ENCODE measurements at regions not wholly inside any gene's neighbourhood (a gene's known extent, or its start where the extent isn't known, plus 50 kb on each side); places are given as distances from the start of the nearest gene placed in this dataset.
"Not testable (repeated sequence)": the region's sequence is repeated elsewhere in the genome, so short reads cannot be mapped to it uniquely, and the experiment has no call there.

GRCh38 chr9:93810028-93810971 is 144.9 kb downstream of the BARX1 start:
- DNase-seq = no peak

DNA sequence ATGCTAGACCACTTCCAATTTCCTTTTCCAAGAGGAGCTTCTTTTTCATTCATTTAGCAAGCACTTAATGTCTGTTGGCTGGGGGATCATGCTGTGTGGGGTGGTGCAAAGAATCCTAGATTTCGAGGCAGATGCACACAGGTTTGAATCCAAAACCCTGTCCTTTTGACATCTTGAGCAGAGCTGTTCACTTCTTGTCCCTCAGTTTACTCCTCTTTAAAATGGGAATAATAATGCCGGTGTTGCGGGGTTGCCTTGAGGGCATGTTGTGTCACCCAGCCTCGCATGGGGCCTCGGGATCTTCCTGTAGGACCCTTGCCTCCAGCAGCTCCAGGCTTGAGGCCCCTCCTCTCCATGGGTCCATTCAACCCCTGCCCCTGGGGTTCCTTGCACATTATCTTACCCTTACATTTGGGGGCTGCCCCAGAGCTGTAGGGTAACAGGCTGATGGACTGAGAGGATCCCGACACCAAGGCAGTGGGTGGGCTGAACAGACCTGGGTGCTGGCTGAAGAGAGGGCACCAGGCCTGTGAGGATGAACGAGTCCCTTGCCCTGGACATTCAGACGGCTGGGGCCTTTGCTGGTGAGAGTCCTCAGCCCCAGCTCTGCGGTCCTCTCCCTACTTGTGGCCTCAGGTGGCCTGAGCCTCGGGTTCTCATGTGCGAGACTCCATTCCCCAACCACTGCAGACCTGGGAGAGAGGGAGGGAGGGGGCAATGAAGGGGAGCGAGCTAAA is 145.8 kb downstream of the BARX1 start:
- no peak for DNase-seq

DNA sequence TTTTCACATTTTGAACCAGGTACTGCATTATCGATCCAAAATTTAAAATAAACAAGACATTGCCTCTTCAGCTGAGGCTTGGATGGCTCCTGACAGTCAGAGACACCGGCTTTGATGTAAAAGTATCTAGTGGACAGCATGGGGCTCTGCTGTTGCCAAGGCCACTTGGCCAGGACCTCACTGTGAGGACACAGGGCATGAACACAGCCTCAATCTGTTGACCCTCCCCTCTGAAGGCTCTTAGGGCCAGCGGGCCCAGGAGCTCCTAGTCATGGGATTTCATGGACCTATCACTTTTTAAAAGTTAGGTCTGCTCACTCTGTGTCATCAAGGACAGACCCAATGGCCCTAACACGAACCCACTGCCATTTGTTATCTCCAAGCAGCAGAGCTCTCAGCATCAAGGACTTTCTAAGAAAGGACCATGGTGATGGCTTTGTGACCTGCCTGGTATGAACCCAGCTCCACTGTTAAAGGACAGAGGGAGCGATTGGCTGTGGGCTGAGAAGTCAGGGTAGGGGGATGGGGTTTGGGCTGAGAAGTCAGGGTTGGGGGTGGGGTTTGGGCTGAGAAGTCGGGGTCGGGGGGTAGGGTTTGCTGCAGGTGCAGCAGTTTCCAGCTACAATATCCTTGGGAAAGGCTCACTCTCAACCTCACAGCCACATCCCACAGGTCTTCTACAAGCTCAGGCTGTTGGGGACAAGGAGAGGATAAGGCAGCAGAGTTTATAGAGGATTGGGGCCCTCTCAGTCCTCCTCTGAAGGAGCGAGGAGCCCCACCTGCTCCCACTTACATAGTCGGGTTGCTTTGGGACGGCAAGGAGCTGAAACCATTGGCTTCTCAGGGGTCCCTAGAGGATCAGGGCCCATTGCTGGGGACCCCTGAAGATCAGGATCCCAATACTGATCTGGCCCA is 146.8 kb downstream of the BARX1 start:
- no peak for DNase-seq

GRCh38 chr9:93807166-93808074 is 147.7 kb downstream of the BARX1 start:
- DNase-seq = no peak

DNA sequence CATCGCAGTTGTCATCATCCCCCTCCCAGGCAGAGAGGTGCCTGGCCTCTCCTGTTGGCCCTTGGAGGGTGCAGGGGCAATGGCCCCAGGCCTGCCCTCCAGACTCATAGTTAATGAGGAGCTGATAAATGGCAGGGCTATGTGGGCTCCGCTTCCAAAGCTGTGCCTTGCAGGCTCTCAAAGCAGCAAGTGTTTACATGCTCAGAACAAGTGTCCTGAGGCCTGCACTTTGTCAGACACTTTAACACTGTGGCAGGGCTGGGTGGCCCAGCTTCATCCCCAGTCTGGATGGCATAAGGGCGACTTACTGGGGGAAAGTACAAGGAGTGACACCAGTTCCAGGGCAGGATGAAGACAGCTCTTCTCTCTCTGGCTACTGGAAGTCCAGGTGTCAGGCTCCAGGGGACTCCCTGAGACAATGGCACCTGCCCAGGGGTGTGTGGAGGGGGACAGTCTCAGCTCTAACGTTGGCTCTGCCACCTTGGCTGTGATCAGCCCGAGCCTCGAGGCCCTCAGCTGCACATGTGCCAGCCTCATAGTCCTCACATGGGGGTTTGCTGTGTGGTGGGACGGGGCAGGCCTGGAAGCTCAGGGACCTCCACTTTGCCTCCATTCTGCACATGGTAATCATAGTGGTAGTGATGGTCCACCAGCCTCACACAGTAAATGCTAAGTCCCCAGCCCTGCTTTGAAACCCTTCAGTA is 153.4 kb downstream of the BARX1 start:
- DNase-seq = no peak

DNA sequence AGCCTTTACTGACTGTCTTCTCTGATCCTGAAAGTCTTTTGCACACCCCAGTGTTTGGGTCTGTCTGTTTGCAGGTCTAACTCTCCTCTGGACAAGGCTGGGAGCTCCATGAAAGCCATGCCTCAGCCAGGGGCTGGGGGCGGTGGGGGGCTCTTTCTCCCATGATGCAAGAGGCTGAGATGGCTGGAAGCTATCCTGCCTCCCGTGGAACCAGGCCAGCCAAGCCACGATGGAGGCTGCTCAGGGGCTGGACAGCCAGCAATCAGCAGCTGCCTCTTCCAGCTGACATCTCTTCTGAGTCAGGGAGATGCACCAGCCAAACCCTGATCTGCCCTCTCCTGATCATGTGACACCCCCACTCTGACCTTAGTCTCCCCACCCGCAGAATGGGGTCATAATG is 154.0 kb downstream of the BARX1 start:
- DNase-seq = no peak

- no peak for DNase-seq
Observed at GRCh38 chr9:93792358-93792757, 162.8 kb downstream of the BARX1 start.

DNA sequence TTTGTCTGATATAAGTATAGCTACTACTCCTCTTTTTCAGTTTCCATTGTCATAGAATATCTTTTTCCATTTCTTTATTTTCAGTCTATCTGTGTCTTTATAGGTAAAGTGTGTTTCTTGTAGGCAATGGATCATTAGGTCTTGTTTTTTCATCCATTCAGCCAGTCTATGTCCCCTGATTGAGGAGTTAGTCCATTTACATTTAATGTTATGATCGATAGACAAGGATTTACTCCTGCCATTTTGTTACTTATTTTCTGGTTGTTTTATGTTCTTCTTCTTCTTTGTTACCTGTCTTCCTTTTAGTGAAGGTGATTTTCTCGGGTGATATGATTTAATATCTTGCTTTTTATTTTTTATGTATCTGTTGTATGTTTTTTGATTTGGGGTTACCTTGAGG is 169.0 kb downstream of the BARX1 start:
- no peak for DNase-seq

DNA sequence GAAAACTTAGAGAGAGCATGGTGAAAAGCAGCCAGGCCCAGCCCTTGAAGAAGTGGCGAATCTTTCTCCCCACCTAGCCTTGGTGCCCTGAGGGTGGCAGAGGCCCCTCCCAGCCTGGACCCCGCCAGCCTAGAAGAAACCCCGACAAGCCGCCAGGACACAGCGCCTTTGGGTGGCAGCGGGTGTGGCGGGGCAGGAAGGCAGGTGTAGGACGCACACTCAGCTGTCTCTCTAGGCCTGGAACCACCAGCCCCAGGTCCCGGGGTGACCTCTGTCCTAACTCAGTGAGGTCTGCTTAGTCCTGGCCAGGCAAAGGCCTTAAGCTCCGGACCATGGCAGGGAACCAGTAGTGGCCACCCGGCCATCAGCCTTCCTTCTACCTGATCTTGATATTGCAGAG is 178.3 kb downstream of the BARX1 start:
- DNase-seq = no peak

DNA sequence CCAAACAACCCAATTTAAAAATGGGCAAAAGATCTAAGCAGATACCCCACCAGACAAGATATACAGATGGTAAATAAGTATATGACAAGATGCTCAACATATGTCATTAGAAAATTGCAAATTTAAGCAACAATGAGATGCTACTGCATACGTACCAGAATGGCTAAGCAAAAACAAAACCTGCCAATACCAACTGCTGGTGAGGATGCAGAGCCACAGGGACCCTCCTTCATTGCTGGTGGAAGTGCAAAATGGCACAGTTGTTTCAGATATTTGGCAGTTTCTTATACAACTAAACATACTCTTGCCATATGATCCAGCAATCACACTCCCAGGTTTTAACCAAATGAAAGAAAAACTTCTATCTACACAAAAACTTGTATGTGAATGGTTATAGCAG is 178.9 kb downstream of the BARX1 start:
- DNase-seq = no peak

- DNase-seq = no peak
Observed at GRCh38 chr9:93774331-93775102, 180.6 kb downstream of the BARX1 start.

- no peak for DNase-seq
Observed at GRCh38 chr9:93771276-93771675, 183.9 kb downstream of the BARX1 start.

- DNase-seq = no peak
Observed at GRCh38 chr9:93761822-93762221, 185.4 kb downstream of the PHF2 start.

- no peak for DNase-seq
Observed at GRCh38 chr9:93750045-93750444, 173.7 kb downstream of the PHF2 start.

DNA sequence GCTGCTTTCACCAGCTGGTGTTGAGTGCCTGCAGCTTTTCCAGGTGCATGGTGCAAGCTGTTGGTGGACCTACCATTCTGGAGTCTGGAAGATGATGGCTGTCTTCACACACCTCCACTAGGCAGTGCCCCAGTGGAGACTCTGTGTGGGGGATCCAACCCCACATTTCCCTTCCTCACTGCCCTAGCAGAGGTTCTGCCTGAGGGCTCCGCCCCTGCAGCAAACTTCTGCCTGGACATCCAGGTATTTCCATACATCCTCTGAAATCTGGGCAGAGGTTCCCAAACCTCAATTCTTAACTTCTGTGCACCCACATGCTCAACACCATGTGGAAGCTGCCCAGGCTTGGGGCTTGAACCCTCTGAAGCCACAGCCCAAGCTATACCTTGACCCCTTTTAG is 172.4 kb downstream of the PHF2 start:
- DNase-seq = not testable (repeated sequence)

DNA sequence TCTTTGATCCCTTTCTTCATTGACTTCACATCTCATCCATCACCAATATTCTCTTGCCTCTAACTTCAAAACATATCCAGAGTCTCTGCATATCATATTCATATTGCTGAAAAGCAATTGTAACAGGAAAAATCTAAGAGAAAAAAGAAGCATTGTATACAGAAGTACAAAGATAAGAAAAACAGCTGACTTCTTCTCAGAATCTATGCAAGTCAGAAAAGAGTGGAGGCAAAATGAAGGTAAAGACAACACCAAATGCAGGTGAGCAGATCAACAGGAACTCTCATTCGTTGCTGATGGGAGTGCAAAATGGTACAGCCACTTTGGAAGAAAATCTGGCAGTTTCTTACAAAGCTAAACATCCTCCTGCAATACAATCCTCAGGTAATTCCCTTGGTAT is 155.6 kb downstream of the PHF2 start:
- no peak for DNase-seq

GRCh38 chr9:93730648-93731047 is 154.3 kb downstream of the PHF2 start:
- no peak for DNase-seq

- no peak for DNase-seq
Observed at GRCh38 chr9:93730217-93730616, 153.8 kb downstream of the PHF2 start.

Data from fibroblast of skin of scalp (primary cell).